Posterior vena cava (tissue), 2 donors: ENCODE measurements at regions not wholly inside any gene's neighbourhood (a gene's known extent, or its start where the extent isn't known, plus 50 kb on each side); places are given as distances from the start of the nearest gene placed in this dataset.
"Not testable (repeated sequence)": the region's sequence is repeated elsewhere in the genome, so short reads cannot be mapped to it uniquely, and the experiment has no call there.

Experiments used
- DNase-seq: peaks from one replicate; pipeline ENCODE4 v3.0.0-alpha.2; 2020; ENCODE audit warnings: low spot score
- intact Hi-C, 2 donors: fragments of 100-400 bp; cut with DNase I; formaldehyde crosslinking; loops; one replicate each; pipeline versions ENCODE4 v1.14.1 to v1.14.2; 2022 to 2023
- donor health status: DM: yes; HTN: yes; CAD: no.
- donor health status: DM: yes; HTN: yes; CAD: no.

- intact Hi-C loops = no loop called here
- DNase-seq = no peak
Observed at GRCh38 chr2:43152186-43152585, 74.2 kb downstream of the ZFP36L2 start.

- no peak for DNase-seq
- intact Hi-C loops = no loop called here
Observed at GRCh38 chr2:43149482-43150107, 76.8 kb downstream of the ZFP36L2 start.

- DNase-seq = no peak
- intact Hi-C loops = no loop called here
Observed at GRCh38 chr2:43146083-43146482, 80.3 kb downstream of the ZFP36L2 start.

GRCh38 chr2:43144263-43144662 lies 82.1 kb downstream of the ZFP36L2 start:
- intact Hi-C loops = no loop called here
- no peak for DNase-seq

GRCh38 chr2:43143756-43144155 lies 82.7 kb downstream of the ZFP36L2 start:
- DNase-seq = no peak

GRCh38 chr2:43142921-43143438 lies 83.4 kb downstream of the ZFP36L2 start:
- intact Hi-C loops = no loop called here
- no peak for DNase-seq

More at GRCh38 chr2:43143756-43144155, 82.7 kb downstream of the ZFP36L2 start:
- intact Hi-C loops = no loop called here

- intact Hi-C loops, DNase-seq: not testable (repeated sequence)
Observed at GRCh38 chr2:43141636-43142151, 84.7 kb downstream of the ZFP36L2 start.

- DNase-seq = no peak
- intact Hi-C loops = no loop called here
Observed at GRCh38 chr2:43139996-43140621, 86.3 kb downstream of the ZFP36L2 start.

GRCh38 chr2:43139501-43139900 lies 86.9 kb downstream of the ZFP36L2 start:
- intact Hi-C loops = no loop called here
- no peak for DNase-seq

- DNase-seq = no peak
- intact Hi-C loops = no loop called here
Observed at GRCh38 chr2:43138441-43138840, 88.0 kb downstream of the ZFP36L2 start.

- intact Hi-C loops = no loop called here
- no peak for DNase-seq
Observed at GRCh38 chr2:43136876-43137275, 89.5 kb downstream of the ZFP36L2 start.

GRCh38 chr2:43136011-43136799 lies 90.2 kb downstream of the ZFP36L2 start:
- intact Hi-C loops = no loop called here
- no peak for DNase-seq

GRCh38 chr2:43135583-43135982 lies 90.8 kb downstream of the ZFP36L2 start:
- no peak for DNase-seq
- intact Hi-C loops = no loop called here

GRCh38 chr2:43134571-43134889 lies 91.9 kb downstream of the ZFP36L2 start:
- intact Hi-C loops = no loop called here
- DNase-seq = no peak

GRCh38 chr2:43133708-43134570 lies 92.5 kb downstream of the ZFP36L2 start:
- intact Hi-C loops = no loop called here
- no peak for DNase-seq

GRCh38 chr2:43133336-43133707 lies 93.1 kb downstream of the ZFP36L2 start:
- no peak for DNase-seq
- intact Hi-C loops = no loop called here

- intact Hi-C loops = no loop called here
- DNase-seq = no peak
Observed at GRCh38 chr2:43132683-43133301, 93.6 kb downstream of the ZFP36L2 start.

- intact Hi-C loops = no loop called here
Observed at GRCh38 chr2:43131890-43132682, 94.3 kb downstream of the ZFP36L2 start.

More at GRCh38 chr2:43131890-43132682, 94.3 kb downstream of the ZFP36L2 start:
- DNase-seq = no peak
